ENCODE measurements at regions not wholly inside any gene's neighbourhood (a gene's known extent, or its start where the extent isn't known, plus 50 kb on each side); places are given as distances from the start of the nearest gene placed in this dataset.

GRCh38 chr2:129068543-129068942, 749.9 kb upstream of the HS6ST1 start:
- TF ChIP-seq CTCF (conservative IDR thresholded peaks at IDR 0.05; ENCODE audit: low read depth, low read length) (no peak), EZH2 (IDR thresholded peaks at IDR 0.05; ENCODE audit: borderline replicate concordance, low read depth, low read length, poor library complexity, severe bottlenecking) (no peak)

Data from A673 (cell line).